Fibroblast of the aortic adventitia (primary cell): ENCODE measurements at regions not wholly inside any gene's neighbourhood (a gene's known extent, or its start where the extent isn't known, plus 50 kb on each side); places are given as distances from the start of the nearest gene placed in this dataset.

Experiments
- DNase-seq: peaks from one replicate; pipeline ENCODE4 v3.0.0-alpha.2; 2010; ENCODE audit warnings: low read depth
- H3K4me3 ChIP-seq: 2 replicates; pipeline ENCODE4 v1.5.1; 2011; ENCODE audit warnings: low read depth, mild to moderate bottlenecking, control low read depth, low read length, moderate library complexity
- CTCF ChIP-seq: IDR thresholded peaks from 2 replicates; pipeline ENCODE4 v1.5.1; 2011; ENCODE audit warnings: mild to moderate bottlenecking, low read length, control low read depth, inconsistent platforms; ENCODE audit not compliant: insufficient read depth

GRCh38 chr2:220931491-220931890 lies 640.6 kb downstream of the EPHA4 start:
- DNase-seq, result no peak
- TF ChIP-seq CTCF, result no peak
- no peak overlapping the region for H3K4me3 ChIP-seq

- DNase-seq, result no peak
- no peak for TF ChIP-seq CTCF
- no peak overlapping the region for H3K4me3 ChIP-seq
Measured at GRCh38 chr2:220932041-220932440, 640.1 kb downstream of the EPHA4 start.

- no peak for DNase-seq
- H3K4me3 ChIP-seq, result no peak overlapping the region
- TF ChIP-seq CTCF, result no peak
Measured at GRCh38 chr2:220935789-220936321, 636.2 kb downstream of the EPHA4 start.

GRCh38 chr2:220936641-220937197 lies 635.4 kb downstream of the EPHA4 start:
- no peak for TF ChIP-seq CTCF
- DNase-seq, result no peak
- H3K4me3 ChIP-seq, result no peak overlapping the region

- no peak for DNase-seq
- TF ChIP-seq CTCF, result no peak
- H3K4me3 ChIP-seq, result no peak overlapping the region
Measured at GRCh38 chr2:220937245-220937644, 634.9 kb downstream of the EPHA4 start.

GRCh38 chr2:220940646-220941045 lies 631.5 kb downstream of the EPHA4 start:
- H3K4me3 ChIP-seq, result no peak overlapping the region
- no peak for DNase-seq
- TF ChIP-seq CTCF, result no peak

GRCh38 chr2:220941683-220942082 lies 630.4 kb downstream of the EPHA4 start:
- H3K4me3 ChIP-seq, result no peak overlapping the region
- DNase-seq, result no peak
- TF ChIP-seq CTCF, result no peak
